Astrocyte (in vitro differentiated cells and primary cell): ENCODE measurements at regions not wholly inside any gene's neighbourhood (a gene's known extent, or its start where the extent isn't known, plus 50 kb on each side); places are given as distances from the start of the nearest gene placed in this dataset.
A peak's percentile ranks its signal among the peaks of the same experiment; 100 is the strongest.

ENCODE experiments used
- DNase-seq: peaks from one replicate; pipeline ENCODE4 v3.0.0-alpha.2; 2010; ENCODE audit warnings: low read depth
- FAIRE-seq: peaks from 2 replicates; lab custom pipeline; 2011; peaks lifted over from hg19 to GRCh38; lab: Jason Lieb, UNC
- H2AFZ ChIP-seq: 2 replicates; pipeline ENCODE4 v1.6.0; 2012; ENCODE audit warnings: low read depth, low read length, inconsistent platforms
- H3K27ac ChIP-seq: 2 replicates; pipeline ENCODE4 v1.5.1; 2011; ENCODE audit warnings: low read depth, low read length, inconsistent platforms
- H3K27me3 ChIP-seq: 2 replicates; pipeline ENCODE4 v1.6.0; 2011; ENCODE audit warnings: low read length, inconsistent platforms; ENCODE audit not compliant: insufficient read depth
- H3K36me3 ChIP-seq: 2 replicates; pipeline ENCODE4 v1.5.1; 2011; ENCODE audit warnings: low read length, inconsistent platforms; ENCODE audit not compliant: insufficient read depth
- H3K4me1 ChIP-seq: 2 replicates; pipeline ENCODE4 v1.5.1; 2011; ENCODE audit warnings: low read length, inconsistent platforms; ENCODE audit not compliant: insufficient read depth
- H3K4me2 ChIP-seq: 2 replicates; pipeline ENCODE4 v1.6.0; 2012; ENCODE audit warnings: low read length, inconsistent platforms
- H3K4me3 ChIP-seq: 2 replicates; pipeline ENCODE4 v1.5.1; 2011; ENCODE audit warnings: low read depth, mild to moderate bottlenecking, low read length, inconsistent platforms; ENCODE audit not compliant: insufficient read depth
- H3K79me2 ChIP-seq: 2 replicates; pipeline ENCODE4 v1.6.0; 2012; ENCODE audit warnings: mild to moderate bottlenecking, low read length, inconsistent platforms; ENCODE audit not compliant: insufficient read depth
- H3K9ac ChIP-seq: 2 replicates; pipeline ENCODE4 v1.6.0; 2012; ENCODE audit warnings: mild to moderate bottlenecking, low read length, inconsistent platforms
- H3K9me3 ChIP-seq: 2 replicates; pipeline ENCODE4 v1.5.1; 2012; ENCODE audit warnings: low read depth, mild to moderate bottlenecking, low read length, inconsistent platforms; ENCODE audit not compliant: insufficient read depth
- H4K20me1 ChIP-seq: 2 replicates; pipeline ENCODE4 v1.6.0; 2012; ENCODE audit warnings: low read length, inconsistent platforms; ENCODE audit not compliant: insufficient read depth
- H3K27ac Mint-ChIP-seq: one replicate; pipeline ENCODE4 v1.8.0; 2021; ENCODE audit warnings: mild to moderate bottlenecking, mixed read lengths; ENCODE audit not compliant: unreplicated experiment
- H3K27me3 Mint-ChIP-seq: one replicate; pipeline ENCODE4 v1.8.0; 2021; ENCODE audit warnings: low read depth, mixed read lengths; ENCODE audit not compliant: unreplicated experiment
- H3K36me3 Mint-ChIP-seq: one replicate; pipeline ENCODE4 v1.8.0; 2021; ENCODE audit warnings: low read depth, mixed read lengths; ENCODE audit not compliant: unreplicated experiment
- H3K4me1 Mint-ChIP-seq: one replicate; pipeline ENCODE4 v1.8.0; 2021; ENCODE audit warnings: low read depth, mixed read lengths; ENCODE audit not compliant: unreplicated experiment
- H3K4me3 Mint-ChIP-seq: one replicate; pipeline ENCODE4 v1.8.0; 2021; ENCODE audit warnings: mild to moderate bottlenecking, moderate library complexity, mixed read lengths; ENCODE audit not compliant: unreplicated experiment
- H3K9me3 Mint-ChIP-seq: one replicate; pipeline ENCODE4 v1.8.0; 2021; ENCODE audit warnings: mild to moderate bottlenecking, mixed read lengths; ENCODE audit not compliant: unreplicated experiment
- EZH2 ChIP-seq: IDR thresholded peaks from 2 replicates; pipeline ENCODE4 v1.6.1; 2012; ENCODE audit warnings: mild to moderate bottlenecking, low read length, inconsistent platforms; ENCODE audit not compliant: insufficient read depth
- TF ChIP-seq, protein P1 (sequence below): IDR thresholded peaks from 2 replicates; pipeline ENCODE4 v1.5.1; 2011; ENCODE audit warnings: low read depth, mild to moderate bottlenecking, inconsistent platforms, low read length, moderate library complexity; ENCODE audit not compliant: insufficient read depth

DNA sequence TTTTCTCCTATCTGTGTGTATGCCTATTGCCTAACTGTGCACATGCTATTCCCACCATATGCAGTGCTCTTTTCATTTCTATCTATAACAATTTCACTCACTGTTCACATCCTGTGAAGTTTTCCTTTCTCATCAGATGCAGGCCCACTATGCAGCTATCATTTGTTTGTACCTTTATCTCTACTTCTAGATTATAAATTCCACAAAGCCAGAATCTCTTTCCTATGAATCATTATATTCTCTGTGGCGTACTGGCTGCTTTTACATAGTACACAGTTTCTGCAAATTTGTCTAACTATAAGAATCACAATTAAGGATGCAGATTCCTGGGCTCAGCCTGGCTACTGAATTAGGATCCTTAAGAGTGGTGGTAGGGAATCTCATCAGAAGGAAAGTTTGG lies 600.8 kb upstream of the ARRDC3 start:
- no peak for FAIRE-seq
- Histone ChIP-seq H3K4me1 (no peaks in the 10 kb centered on the region), H3K9ac (no peak overlapping the region), H3K9me3 (no peaks in the 10 kb centered on the region), H3K4me2 (no peak overlapping the region), H3K36me3 (no peaks in the 10 kb centered on the region), H2AFZ (no peak overlapping the region), H3K79me2 (no peaks in the 10 kb centered on the region), H4K20me1 (no peaks in the 10 kb centered on the region), H3K27me3 (no peaks in the 10 kb centered on the region), H3K27ac (no peak overlapping the region), H3K4me3 (no peak overlapping the region)
- H3K9me3 Mint-ChIP-seq, result no peaks in the 10 kb centered on the region
- peak; percentile 38 for DNase-seq
- H3K36me3 Mint-ChIP-seq, result no peaks in the 10 kb centered on the region
- no peaks in the 10 kb centered on the region for H3K4me1 Mint-ChIP-seq
- H3K4me3 Mint-ChIP-seq, result no peak overlapping the region
- TF ChIP-seq, protein P1, sequence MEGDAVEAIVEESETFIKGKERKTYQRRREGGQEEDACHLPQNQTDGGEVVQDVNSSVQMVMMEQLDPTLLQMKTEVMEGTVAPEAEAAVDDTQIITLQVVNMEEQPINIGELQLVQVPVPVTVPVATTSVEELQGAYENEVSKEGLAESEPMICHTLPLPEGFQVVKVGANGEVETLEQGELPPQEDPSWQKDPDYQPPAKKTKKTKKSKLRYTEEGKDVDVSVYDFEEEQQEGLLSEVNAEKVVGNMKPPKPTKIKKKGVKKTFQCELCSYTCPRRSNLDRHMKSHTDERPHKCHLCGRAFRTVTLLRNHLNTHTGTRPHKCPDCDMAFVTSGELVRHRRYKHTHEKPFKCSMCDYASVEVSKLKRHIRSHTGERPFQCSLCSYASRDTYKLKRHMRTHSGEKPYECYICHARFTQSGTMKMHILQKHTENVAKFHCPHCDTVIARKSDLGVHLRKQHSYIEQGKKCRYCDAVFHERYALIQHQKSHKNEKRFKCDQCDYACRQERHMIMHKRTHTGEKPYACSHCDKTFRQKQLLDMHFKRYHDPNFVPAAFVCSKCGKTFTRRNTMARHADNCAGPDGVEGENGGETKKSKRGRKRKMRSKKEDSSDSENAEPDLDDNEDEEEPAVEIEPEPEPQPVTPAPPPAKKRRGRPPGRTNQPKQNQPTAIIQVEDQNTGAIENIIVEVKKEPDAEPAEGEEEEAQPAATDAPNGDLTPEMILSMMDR, result no peak
- no peak for TF ChIP-seq EZH2
- no peaks in the 10 kb centered on the region for H3K27me3 Mint-ChIP-seq
- H3K27ac Mint-ChIP-seq, result no peak overlapping the region

DNA sequence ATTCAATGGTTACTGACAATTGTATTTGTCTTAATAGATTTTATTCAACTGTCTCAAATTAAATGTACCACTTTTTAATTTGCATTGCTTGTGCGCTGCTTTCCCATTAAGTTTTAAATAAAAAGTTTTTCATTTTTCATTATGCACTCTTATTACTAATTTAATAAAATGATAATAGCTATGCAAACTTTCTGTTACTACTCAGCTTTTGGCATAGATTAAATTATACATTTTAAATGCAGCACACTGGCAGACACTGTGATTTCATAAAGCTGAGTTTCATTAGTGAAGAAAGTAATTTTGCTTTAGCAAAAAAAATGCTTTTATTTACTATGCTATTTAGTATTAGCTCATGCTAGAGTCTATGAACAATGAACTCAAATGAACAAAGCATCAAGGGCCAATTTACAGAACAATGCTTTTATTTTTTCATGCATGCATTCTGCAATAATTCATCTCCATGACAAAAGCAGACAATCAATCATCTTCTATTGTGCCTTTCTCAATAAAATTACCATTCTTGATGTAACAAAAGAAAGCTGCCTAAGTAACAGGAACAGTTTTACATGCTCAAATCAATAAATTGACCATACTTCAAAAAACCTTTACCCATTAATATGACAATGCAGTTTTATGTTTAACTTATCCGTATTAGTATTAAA lies 595.2 kb upstream of the ARRDC3 start:
- H3K4me3 ChIP-seq, result no peak overlapping the region
- Mint-ChIP-seq H3K27me3 (no peaks in the 10 kb centered on the region), H3K4me3 (no peak overlapping the region), H3K9me3 (no peaks in the 10 kb centered on the region), H3K4me1 (no peaks in the 10 kb centered on the region), H3K27ac (no peak overlapping the region), H3K36me3 (no peaks in the 10 kb centered on the region)
- no peak overlapping the region for H3K9ac ChIP-seq
- H3K79me2 ChIP-seq, result no peaks in the 10 kb centered on the region
- H3K36me3 ChIP-seq, result no peaks in the 10 kb centered on the region
- H3K27ac ChIP-seq, result no peak overlapping the region
- H3K4me2 ChIP-seq, result no peak overlapping the region
- DNase-seq, result no peak
- TF ChIP-seq, protein P1, result no peak
- TF ChIP-seq EZH2, result no peak
- no peaks in the 10 kb centered on the region for H3K4me1 ChIP-seq
- H4K20me1 ChIP-seq, result no peaks in the 10 kb centered on the region
- no peak overlapping the region for H2AFZ ChIP-seq
- H3K9me3 ChIP-seq, result no peaks in the 10 kb centered on the region
- no peak for FAIRE-seq
- H3K27me3 ChIP-seq, result no peaks in the 10 kb centered on the region

DNA sequence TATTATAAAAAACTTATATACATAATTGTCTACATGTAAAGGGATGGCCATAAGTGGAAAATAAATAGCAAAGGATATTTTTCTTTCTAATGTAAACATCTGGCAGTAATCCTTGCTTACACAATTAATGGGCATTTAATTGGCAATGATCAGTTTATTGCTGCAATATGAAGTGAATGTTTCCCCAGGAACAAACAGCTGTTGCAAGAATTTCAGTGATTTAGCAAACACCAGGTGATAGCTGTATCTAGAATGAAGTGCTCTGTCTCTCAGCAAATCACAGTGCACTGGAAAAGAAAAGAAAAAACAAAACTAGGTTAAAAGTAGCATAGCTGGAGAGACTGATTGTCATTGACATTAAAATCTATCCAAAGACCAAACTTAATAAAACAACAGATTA lies 594.5 kb upstream of the ARRDC3 start:
- no peaks in the 10 kb centered on the region for H3K9me3 Mint-ChIP-seq
- no peaks in the 10 kb centered on the region for H3K27me3 Mint-ChIP-seq
- Histone ChIP-seq H3K27me3 (no peaks in the 10 kb centered on the region), H3K4me3 (no peak overlapping the region), H4K20me1 (no peaks in the 10 kb centered on the region), H3K27ac (no peak overlapping the region), H3K79me2 (no peaks in the 10 kb centered on the region), H3K4me1 (no peaks in the 10 kb centered on the region), H3K9ac (no peak overlapping the region), H3K9me3 (no peaks in the 10 kb centered on the region), H2AFZ (no peak overlapping the region), H3K36me3 (no peaks in the 10 kb centered on the region), H3K4me2 (no peak overlapping the region)
- DNase-seq (no peak), FAIRE-seq (no peak)
- no peaks in the 10 kb centered on the region for H3K4me1 Mint-ChIP-seq
- no peak overlapping the region for H3K27ac Mint-ChIP-seq
- TF ChIP-seq, protein P1, result no peak
- TF ChIP-seq EZH2, result no peak
- no peaks in the 10 kb centered on the region for H3K36me3 Mint-ChIP-seq
- H3K4me3 Mint-ChIP-seq, result no peak overlapping the region
